NCI-H82 treated with DMSO at 0.1 percent for 48 hours (cell line): ENCODE measurements at regions not wholly inside any gene's neighbourhood (a gene's known extent, or its start where the extent isn't known, plus 50 kb on each side); places are given as distances from the start of the nearest gene placed in this dataset.
"Not testable (repeated sequence)": the region's sequence is repeated elsewhere in the genome, so short reads cannot be mapped to it uniquely, and the experiment has no call there.

Experiments used
- DNase-seq: peaks from one replicate; lab custom pipeline; 2025; ENCODE audit not compliant: unreplicated experiment; lab: John Stamatoyannopoulos, UW

- no peak for DNase-seq
Observed at GRCh38 chr5:5767286-5767928, 344.9 kb downstream of the ICE1 start.

GRCh38 chr5:5765066-5765850, 342.8 kb downstream of the ICE1 start:
- DNase-seq: no peak

- DNase-seq: no peak
Observed at GRCh38 chr5:5764246-5764645, 341.8 kb downstream of the ICE1 start.

GRCh38 chr5:5756762-5757161, 334.3 kb downstream of the ICE1 start:
- DNase-seq: no peak

- no peak for DNase-seq
Observed at GRCh38 chr5:5755888-5756287, 333.4 kb downstream of the ICE1 start.

- no peak for DNase-seq
Observed at GRCh38 chr5:5752844-5753243, 330.4 kb downstream of the ICE1 start.

GRCh38 chr5:5751987-5752386, 329.5 kb downstream of the ICE1 start:
- no peak for DNase-seq

GRCh38 chr5:5751498-5751897, 329.0 kb downstream of the ICE1 start:
- no peak for DNase-seq

- no peak for DNase-seq
Observed at GRCh38 chr5:5741418-5741817, 318.9 kb downstream of the ICE1 start.

GRCh38 chr5:5739490-5739945, 317.0 kb downstream of the ICE1 start:
- DNase-seq: no peak

- no peak for DNase-seq
Observed at GRCh38 chr5:5738797-5739489, 316.5 kb downstream of the ICE1 start.

GRCh38 chr5:5736007-5736406, 313.5 kb downstream of the ICE1 start:
- DNase-seq: no peak

GRCh38 chr5:5733058-5733457, 310.6 kb downstream of the ICE1 start:
- not testable (repeated sequence) for DNase-seq

- DNase-seq: peak; percentile 52
Observed at GRCh38 chr5:5726401-5726800, 303.9 kb downstream of the ICE1 start.

- DNase-seq: no peak
Observed at GRCh38 chr5:5721881-5722280, 299.4 kb downstream of the ICE1 start.

- DNase-seq: no peak
Observed at GRCh38 chr5:5719292-5719691, 296.8 kb downstream of the ICE1 start.

- DNase-seq: no peak
Observed at GRCh38 chr5:5716665-5717064, 294.2 kb downstream of the ICE1 start.

GRCh38 chr5:5711592-5711991, 289.1 kb downstream of the ICE1 start:
- DNase-seq: no peak

GRCh38 chr5:5711112-5711511, 288.6 kb downstream of the ICE1 start:
- DNase-seq: no peak

GRCh38 chr5:5710471-5710870, 288.0 kb downstream of the ICE1 start:
- DNase-seq: no peak

GRCh38 chr5:5708367-5708919, 286.0 kb downstream of the ICE1 start:
- no peak for DNase-seq

- no peak for DNase-seq
Observed at GRCh38 chr5:5705010-5705409, 282.5 kb downstream of the ICE1 start.
